ENCODE measurements at regions not wholly inside any gene's neighbourhood (a gene's known extent, or its start where the extent isn't known, plus 50 kb on each side); places are given as distances from the start of the nearest gene placed in this dataset.

GRCh38 chr10:110392868-110393740 lies 88.4 kb upstream of the SMNDC1 start:
- no peak for TF ChIP-seq CTCF (IDR thresholded peaks at IDR 0.05)
- no peak for TF ChIP-seq POLR2A (IDR thresholded peaks at IDR 0.05)
- no peak for TF ChIP-seq EP300 (IDR thresholded peaks at IDR 0.05; ENCODE audit: low read depth)
- TF ChIP-seq POLR2AphosphoS5 (IDR thresholded peaks at IDR 0.05), result peak in 2 of 3 donors; percentile 6 to 30
